ENCODE measurements at regions not wholly inside any gene's neighbourhood (a gene's known extent, or its start where the extent isn't known, plus 50 kb on each side); places are given as distances from the start of the nearest gene placed in this dataset.

GRCh38 chr10:130428936-130429335, 292.7 kb downstream of the GLRX3 start:
- DNase-seq (ENCODE audit: low read depth in 4 of 4, low spot score in 1 of 4): no peak

GRCh38 chr10:130429809-130430208, 293.6 kb downstream of the GLRX3 start:
- DNase-seq (ENCODE audit: low read depth in 4 of 4, low spot score in 1 of 4): no peak

GRCh38 chr10:130430291-130430690, 294.1 kb downstream of the GLRX3 start:
- no peak for DNase-seq (ENCODE audit: low read depth in 4 of 4, low spot score in 1 of 4)

GRCh38 chr10:130430852-130431704, 294.9 kb downstream of the GLRX3 start:
- no peak for DNase-seq (ENCODE audit: low read depth in 4 of 4, low spot score in 1 of 4)

- DNase-seq (ENCODE audit: low read depth in 4 of 4, low spot score in 1 of 4): no peak
These were observed 296.1 kb downstream of the GLRX3 start for GRCh38 chr10:130432271-130432670.

- DNase-seq (ENCODE audit: low read depth in 4 of 4, low spot score in 1 of 4): no peak
These were observed 296.7 kb downstream of the GLRX3 start for GRCh38 chr10:130432850-130433249.

- DNase-seq (ENCODE audit: low read depth in 4 of 4, low spot score in 1 of 4): no peak
These were observed 298.5 kb downstream of the GLRX3 start for GRCh38 chr10:130434446-130435385.

GRCh38 chr10:130435961-130436360, 299.8 kb downstream of the GLRX3 start:
- DNase-seq (ENCODE audit: low read depth in 4 of 4, low spot score in 1 of 4): no peak

GRCh38 chr10:130438861-130439260, 302.7 kb downstream of the GLRX3 start:
- no peak for DNase-seq (ENCODE audit: low read depth in 4 of 4, low spot score in 1 of 4)

GRCh38 chr10:130439766-130440165, 303.6 kb downstream of the GLRX3 start:
- no peak for DNase-seq (ENCODE audit: low read depth in 4 of 4, low spot score in 1 of 4)

- DNase-seq (ENCODE audit: low read depth in 4 of 4, low spot score in 1 of 4): no peak
These were observed 304.3 kb downstream of the GLRX3 start for GRCh38 chr10:130440494-130440893.

GRCh38 chr10:130440971-130441370, 304.8 kb downstream of the GLRX3 start:
- DNase-seq (ENCODE audit: low read depth in 4 of 4, low spot score in 1 of 4): no peak

- no peak for DNase-seq (ENCODE audit: low read depth in 4 of 4, low spot score in 1 of 4)
These were observed 306.9 kb downstream of the GLRX3 start for GRCh38 chr10:130443066-130443465.

GRCh38 chr10:130453036-130453720, 317.0 kb downstream of the GLRX3 start:
- no peak for DNase-seq (ENCODE audit: low read depth in 4 of 4, low spot score in 1 of 4)

GRCh38 chr10:130453721-130454542, 317.7 kb downstream of the GLRX3 start:
- no peak for DNase-seq (ENCODE audit: low read depth in 4 of 4, low spot score in 1 of 4)

GRCh38 chr10:130454543-130455000, 318.4 kb downstream of the GLRX3 start:
- no peak for DNase-seq (ENCODE audit: low read depth in 4 of 4, low spot score in 1 of 4)

- DNase-seq (ENCODE audit: low read depth in 4 of 4, low spot score in 1 of 4): no peak
These were observed 319.0 kb downstream of the GLRX3 start for GRCh38 chr10:130455111-130455695.

- DNase-seq (ENCODE audit: low read depth in 4 of 4, low spot score in 1 of 4): no peak
These were observed 319.6 kb downstream of the GLRX3 start for GRCh38 chr10:130455791-130456190.

GRCh38 chr10:130456616-130457015, 320.4 kb downstream of the GLRX3 start:
- DNase-seq (ENCODE audit: low read depth in 4 of 4, low spot score in 1 of 4): no peak

- DNase-seq (ENCODE audit: low read depth in 4 of 4, low spot score in 1 of 4): no peak
These were observed 322.3 kb downstream of the GLRX3 start for GRCh38 chr10:130458509-130458908.

All from stimulated activated CD4-positive, alpha-beta T cell treated with anti-CD3 and anti-CD28 coated beads, Interleukin-1b, Interleukin-23, amount 100 ng/mL, for 24 hours (primary cell).